H1 (cell line): ENCODE measurements at regions not wholly inside any gene's neighbourhood (a gene's known extent, or its start where the extent isn't known, plus 50 kb on each side); places are given as distances from the start of the nearest gene placed in this dataset.

Experiments used
- RBBP5 ChIP-seq: IDR thresholded peaks from 2 replicates; pipeline ENCODE4 v1.7.1; 2012; ENCODE audit warnings: low read depth, mild to moderate bottlenecking, inconsistent platforms, low read length, moderate library complexity, borderline replicate concordance

DNA sequence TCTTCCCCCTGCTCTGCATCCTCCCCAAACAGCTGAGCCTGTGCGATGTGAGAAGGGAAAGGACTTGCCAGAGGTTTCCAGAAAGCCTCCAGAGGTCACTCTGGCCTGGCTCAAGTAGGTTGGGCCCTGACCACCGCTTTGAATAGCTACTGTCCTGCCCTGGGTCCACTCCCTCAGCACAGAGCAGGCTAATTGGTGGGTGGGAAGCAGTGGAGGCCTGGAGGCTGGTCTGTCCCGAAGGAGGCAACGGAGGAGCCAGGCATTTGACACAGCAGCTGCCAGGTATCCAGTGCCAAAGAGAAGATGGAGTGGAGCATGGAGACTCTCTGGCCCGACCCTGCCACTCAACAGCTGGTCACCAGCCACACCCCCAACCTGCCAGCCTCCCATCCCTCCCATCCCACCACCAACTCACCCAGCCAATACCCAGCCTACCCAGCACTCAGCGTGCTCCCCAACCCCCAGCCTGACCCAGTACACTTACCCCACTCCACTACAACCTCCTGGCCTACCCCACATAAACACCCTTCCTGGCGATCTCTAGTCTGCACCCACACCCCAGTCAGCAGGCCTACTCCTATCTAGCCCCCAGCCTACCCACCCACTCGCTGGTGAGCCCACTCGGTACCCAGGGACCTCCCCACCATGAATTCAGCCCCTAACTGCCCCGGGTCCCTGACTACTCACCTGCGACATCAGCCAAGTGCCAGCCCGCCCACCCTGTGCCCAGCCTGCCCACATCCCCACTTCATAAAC is 64.6 kb upstream of the COL13A1 start (continued):
- TF ChIP-seq RBBP5, result no peak
